MM.1S (cell line): ENCODE measurements at regions not wholly inside any gene's neighbourhood (a gene's known extent, or its start where the extent isn't known, plus 50 kb on each side); places are given as distances from the start of the nearest gene placed in this dataset.

ENCODE experiments used
- DNase-seq: peaks from one replicate; pipeline ENCODE4 v3.0.0-alpha.2; 2015
- H2AFZ ChIP-seq: fragments of 300-600 bp; sonication (generic); 2 replicates; pipeline ENCODE4 v1.6.0; 2016; ENCODE audit warnings: antibody characterized with exemption, low read length
- H3F3A ChIP-seq: fragments of 300-600 bp; sonication (generic); 2 replicates; pipeline ENCODE4 v1.6.1; 2016; ENCODE audit warnings: mild to moderate bottlenecking, antibody characterized with exemption, low read length, moderate library complexity, mixed read lengths; ENCODE audit not compliant: insufficient read depth
- H3K27ac ChIP-seq: fragments of 300-600 bp; sonication (generic); 2 replicates; pipeline ENCODE4 v1.5.1; 2016; ENCODE audit warnings: mild to moderate bottlenecking, low read length
- H3K27me3 ChIP-seq: fragments of 300-600 bp; sonication (generic); replicated peaks from 2 replicates; pipeline ENCODE4 v1.6.0; 2016; ENCODE audit warnings: low read length; ENCODE audit not compliant: insufficient read depth
- H3K36me3 ChIP-seq: fragments of 300-600 bp; sonication (generic); replicated peaks from 2 replicates; pipeline ENCODE4 v1.6.1; 2016; ENCODE audit warnings: mild to moderate bottlenecking, low read length, mixed read lengths; ENCODE audit not compliant: insufficient read depth
- H3K4me1 ChIP-seq: fragments of 300-600 bp; sonication (generic); 2 replicates; pipeline ENCODE4 v1.6.1; 2016; ENCODE audit warnings: low read length, mixed read lengths
- H3K4me2 ChIP-seq: fragments of 300-600 bp; sonication (generic); 2 replicates; pipeline ENCODE4 v1.6.0; 2016; ENCODE audit warnings: low read depth, low read length
- H3K4me3 ChIP-seq: fragments of 300-600 bp; sonication (generic); 2 replicates; pipeline ENCODE4 v1.5.1; 2016; ENCODE audit warnings: low read length, mixed read lengths
- H3K79me2 ChIP-seq: fragments of 300-600 bp; sonication (generic); 2 replicates; pipeline ENCODE4 v1.6.1; 2016; ENCODE audit warnings: mixed run types, low read length, mixed read lengths
- H3K9ac ChIP-seq: fragments of 300-600 bp; sonication (generic); 2 replicates; pipeline ENCODE4 v1.6.1; 2016; ENCODE audit warnings: low read length, mixed read lengths
- H3K9me2 ChIP-seq: fragments of 300-600 bp; sonication (generic); replicated peaks from 2 replicates; pipeline ENCODE4 v1.6.1; 2016; ENCODE audit warnings: mild to moderate bottlenecking, low read length, mixed read lengths; ENCODE audit not compliant: insufficient read depth
- H3K9me3 ChIP-seq: fragments of 300-600 bp; sonication (generic); replicated peaks from 2 replicates; pipeline ENCODE4 v1.6.1; 2016; ENCODE audit warnings: mild to moderate bottlenecking, low read length, mixed read lengths; ENCODE audit not compliant: insufficient read depth
- H4K20me1 ChIP-seq: fragments of 300-600 bp; sonication (generic); 2 replicates; pipeline ENCODE4 v1.6.1; 2016; ENCODE audit warnings: mild to moderate bottlenecking, low read length, moderate library complexity, mixed read lengths; ENCODE audit not compliant: insufficient read depth
- CTCF ChIP-seq: fragments of 300-600 bp; sonication (generic); IDR thresholded peaks from 2 replicates; pipeline ENCODE4 v1.5.1; 2016; ENCODE audit warnings: antibody characterized with exemption, low read length, mixed read lengths
- EZH2 ChIP-seq: fragments of 300-600 bp; sonication (generic); optimal IDR thresholded peaks from 2 replicates; pipeline ENCODE3; 2017; ENCODE audit warnings: low read depth, mild to moderate bottlenecking, antibody characterized with exemption, low read length, mixed read lengths
- EZH2phosphoT487 ChIP-seq: fragments of 300-600 bp; sonication (generic); IDR thresholded peaks from 2 replicates; pipeline ENCODE4 v1.6.1; 2018; ENCODE audit warnings: antibody characterized with exemption, low read length

- no peak overlapping the region for H3K9ac ChIP-seq
- no peaks in the 10 kb centered on the region for H3K79me2 ChIP-seq
- H3K4me2 ChIP-seq, result no peak overlapping the region
- no peaks in the 10 kb centered on the region for H3K27me3 ChIP-seq
- TF ChIP-seq EZH2 (no peak), CTCF (no peak), EZH2phosphoT487 (no peak)
- H3K27ac ChIP-seq, result no peak overlapping the region
- no peaks in the 10 kb centered on the region for H3K9me3 ChIP-seq
- no peak overlapping the region for H2AFZ ChIP-seq
- H3K4me3 ChIP-seq, result no peak overlapping the region
- H3F3A ChIP-seq, result no peaks in the 10 kb centered on the region
- H3K4me1 ChIP-seq, result no peaks in the 10 kb centered on the region
- no peaks in the 10 kb centered on the region for H3K36me3 ChIP-seq
- no peaks in the 10 kb centered on the region for H4K20me1 ChIP-seq
- no peaks in the 10 kb centered on the region for H3K9me2 ChIP-seq
- no peak for DNase-seq
Measured at GRCh38 chr16:73483076-73483791, 435.3 kb upstream of the ZFHX3 start.

- Histone ChIP-seq H3K9ac (no peak overlapping the region), H3K27ac (no peak overlapping the region), H3F3A (no peaks in the 10 kb centered on the region), H3K9me3 (no peaks in the 10 kb centered on the region), H4K20me1 (no peaks in the 10 kb centered on the region), H3K4me1 (no peaks in the 10 kb centered on the region), H3K4me3 (no peak overlapping the region), H2AFZ (no peak overlapping the region), H3K27me3 (no peaks in the 10 kb centered on the region), H3K4me2 (no peak overlapping the region), H3K79me2 (no peaks in the 10 kb centered on the region), H3K36me3 (no peaks in the 10 kb centered on the region), H3K9me2 (no peaks in the 10 kb centered on the region)
- DNase-seq, result no peak
- TF ChIP-seq EZH2phosphoT487 (no peak), CTCF (no peak), EZH2 (no peak)
Measured at GRCh38 chr16:73482310-73482709, 434.4 kb upstream of the ZFHX3 start.

- no peak overlapping the region for H2AFZ ChIP-seq
- H4K20me1 ChIP-seq, result no peaks in the 10 kb centered on the region
- H3K36me3 ChIP-seq, result no peaks in the 10 kb centered on the region
- H3K4me2 ChIP-seq, result no peak overlapping the region
- H3K4me3 ChIP-seq, result no peak overlapping the region
- H3K27ac ChIP-seq, result no peak overlapping the region
- H3K9me2 ChIP-seq, result no peaks in the 10 kb centered on the region
- no peak for TF ChIP-seq EZH2
- TF ChIP-seq EZH2phosphoT487, result no peak
- no peak for TF ChIP-seq CTCF
- no peaks in the 10 kb centered on the region for H3K9me3 ChIP-seq
- H3K9ac ChIP-seq, result no peak overlapping the region
- no peaks in the 10 kb centered on the region for H3K4me1 ChIP-seq
- H3F3A ChIP-seq, result no peaks in the 10 kb centered on the region
- no peaks in the 10 kb centered on the region for H3K79me2 ChIP-seq
- DNase-seq, result no peak
- no peaks in the 10 kb centered on the region for H3K27me3 ChIP-seq
Measured at GRCh38 chr16:73480381-73480780, 432.5 kb upstream of the ZFHX3 start.
